Retina (tissue), 1 donor: ENCODE measurements at regions not wholly inside any gene's neighbourhood (a gene's known extent, or its start where the extent isn't known, plus 50 kb on each side); places are given as distances from the start of the nearest gene placed in this dataset.

Experiments
- DNase-seq: peaks from one replicate; pipeline ENCODE4 v3.0.0-alpha.2; 2016

- DNase-seq, result no peak
Observed at GRCh38 chr2:150974864-150975263, 286.8 kb downstream of the RBM43 start.

- no peak for DNase-seq
Observed at GRCh38 chr2:150974234-150974633, 287.4 kb downstream of the RBM43 start.

DNA sequence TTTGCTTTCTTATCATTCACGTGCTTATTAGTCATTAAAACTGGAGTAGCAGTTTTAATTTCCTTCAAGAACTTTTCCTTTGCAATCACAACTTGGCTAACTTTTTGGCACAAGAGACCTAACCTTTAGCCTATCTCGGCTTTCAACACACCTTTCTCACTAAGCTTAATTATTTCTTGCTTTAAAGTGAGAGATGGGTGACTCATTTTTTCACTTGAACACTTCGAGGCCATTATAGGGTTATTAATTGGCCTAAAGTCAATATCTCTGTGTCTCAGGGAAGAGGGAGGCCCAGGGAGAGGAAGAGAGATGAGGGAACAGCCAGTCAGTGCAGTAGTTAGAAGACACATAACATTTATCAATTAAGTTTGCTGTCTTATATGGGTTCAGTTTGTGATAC is 289.8 kb downstream of the RBM43 start:
- DNase-seq, result no peak

- peak; percentile 57 for DNase-seq
Observed at GRCh38 chr2:150963336-150963735, 298.3 kb downstream of the RBM43 start.

- DNase-seq, result no peak
Observed at GRCh38 chr2:150955231-150955630, 306.4 kb downstream of the RBM43 start.

- DNase-seq, result no peak
Observed at GRCh38 chr2:150946831-150947230, 314.8 kb downstream of the RBM43 start.

GRCh38 chr2:150944315-150944714 is 317.3 kb downstream of the RBM43 start:
- no peak for DNase-seq

- no peak for DNase-seq
Observed at GRCh38 chr2:150939087-150939486, 322.6 kb downstream of the RBM43 start.

DNA sequence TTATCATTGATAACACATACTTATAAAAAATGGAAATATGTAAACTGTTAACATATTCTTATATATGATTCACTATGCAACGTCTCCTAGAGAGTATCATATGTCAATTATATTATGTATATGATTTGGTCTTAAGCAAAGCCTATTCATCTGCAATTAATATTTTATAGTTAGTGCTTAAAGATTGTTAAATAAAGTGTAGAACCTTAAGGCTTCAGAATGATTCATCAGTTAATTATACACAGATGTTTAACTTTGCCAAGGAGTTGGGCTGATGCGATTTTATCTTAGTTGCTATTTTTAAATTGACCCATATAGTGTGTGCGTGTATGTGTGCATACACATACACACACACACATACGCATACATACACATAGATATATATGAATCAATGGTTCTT is 323.1 kb downstream of the RBM43 start:
- DNase-seq, result no peak

DNA sequence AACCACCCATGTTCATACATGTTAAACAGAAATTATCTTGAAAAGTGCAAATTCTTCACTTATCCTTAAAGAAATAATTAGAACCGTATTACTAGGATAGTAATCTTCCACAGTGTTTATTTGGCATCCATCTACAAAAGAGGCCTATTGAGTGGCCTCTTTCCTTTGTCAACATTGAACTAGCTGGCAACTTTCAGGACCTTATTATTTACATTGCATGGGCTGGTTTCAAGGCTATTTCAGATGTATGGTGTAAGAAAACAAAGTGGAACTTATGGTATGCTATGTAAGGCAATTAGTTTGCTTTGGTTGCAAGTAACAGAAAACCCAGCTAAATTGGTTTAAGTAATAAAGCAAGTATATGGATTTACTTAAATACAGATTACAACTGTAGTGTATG is 324.6 kb downstream of the RBM43 start:
- no peak for DNase-seq

DNA sequence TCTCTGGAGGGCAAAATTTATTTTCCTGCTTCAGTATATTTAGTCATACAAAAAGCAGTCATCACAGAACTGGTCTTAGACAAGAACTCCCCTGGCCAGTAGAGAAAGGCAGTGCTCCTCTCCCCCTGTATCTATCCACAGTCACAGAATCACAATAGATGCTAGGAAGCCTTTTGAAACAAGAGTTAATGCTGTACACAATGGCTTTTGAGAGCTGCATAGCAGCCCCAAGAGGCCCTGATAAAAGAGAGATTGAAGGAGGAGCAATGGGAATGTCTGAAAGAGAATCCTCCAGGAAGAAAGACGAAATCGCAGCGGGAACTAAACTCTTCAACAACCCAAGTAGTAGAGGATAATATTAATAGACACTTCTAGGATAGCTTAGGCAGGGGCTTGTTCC is 330.2 kb downstream of the RBM43 start:
- DNase-seq, result no peak

DNA sequence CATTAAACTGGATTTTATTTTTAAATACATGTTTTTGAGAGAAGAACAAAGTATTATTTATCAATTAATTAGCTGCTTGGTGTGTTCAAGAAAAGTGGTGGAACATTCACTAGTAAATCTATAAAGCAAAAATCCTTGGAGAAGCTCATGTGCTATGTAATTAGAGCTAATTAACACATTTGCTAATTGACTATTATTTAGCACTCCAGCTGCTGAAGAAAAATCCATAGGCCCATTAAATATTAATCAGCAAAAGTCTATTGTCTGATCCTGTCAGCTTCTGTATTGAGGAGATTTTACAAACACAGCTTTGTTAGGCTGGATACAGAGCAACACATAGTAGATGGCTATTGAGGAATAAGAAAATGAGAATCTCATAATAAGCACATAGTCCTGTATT is 336.1 kb downstream of the RBM43 start:
- no peak for DNase-seq

DNA sequence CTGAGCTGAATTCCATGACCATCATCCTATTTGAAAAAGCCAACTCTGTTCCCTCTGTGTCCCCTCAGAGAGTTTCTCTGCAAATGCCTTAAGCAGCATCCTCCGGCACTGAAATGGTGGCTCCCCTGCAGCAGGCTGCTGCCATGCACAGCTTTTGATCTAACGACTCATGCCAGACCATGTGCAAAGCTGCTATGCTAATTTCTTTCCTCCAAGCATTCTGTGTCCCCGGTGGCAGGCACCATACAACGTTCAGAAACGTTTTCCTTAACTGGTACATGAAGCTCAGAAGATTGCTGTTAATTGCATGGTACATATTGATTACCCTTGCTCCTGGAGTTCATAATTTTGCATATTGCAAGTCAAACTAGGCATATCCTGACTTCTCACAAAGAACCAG is 336.8 kb downstream of the RBM43 start:
- peak; percentile 54 for DNase-seq

DNA sequence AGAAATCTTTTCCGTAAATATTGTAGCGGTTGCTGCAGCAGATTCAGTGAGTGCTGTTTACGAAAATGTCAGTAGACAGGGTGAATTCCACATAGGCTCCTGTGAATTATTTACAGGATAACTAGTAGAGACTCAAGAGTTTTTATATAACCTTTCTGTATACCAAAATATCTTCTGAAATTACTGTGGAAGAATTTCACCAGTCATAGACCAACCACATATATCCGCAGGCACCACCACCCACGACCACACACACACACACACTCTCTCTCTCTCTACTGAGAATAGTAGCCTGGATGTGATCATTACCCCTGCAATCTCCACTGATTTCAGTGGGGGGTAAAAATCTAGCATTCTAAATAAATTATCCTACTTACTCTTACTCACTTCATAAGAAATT is 341.8 kb downstream of the RBM43 start:
- DNase-seq, result no peak

- no peak for DNase-seq
Observed at GRCh38 chr2:150917961-150918713, 343.5 kb downstream of the RBM43 start.

DNA sequence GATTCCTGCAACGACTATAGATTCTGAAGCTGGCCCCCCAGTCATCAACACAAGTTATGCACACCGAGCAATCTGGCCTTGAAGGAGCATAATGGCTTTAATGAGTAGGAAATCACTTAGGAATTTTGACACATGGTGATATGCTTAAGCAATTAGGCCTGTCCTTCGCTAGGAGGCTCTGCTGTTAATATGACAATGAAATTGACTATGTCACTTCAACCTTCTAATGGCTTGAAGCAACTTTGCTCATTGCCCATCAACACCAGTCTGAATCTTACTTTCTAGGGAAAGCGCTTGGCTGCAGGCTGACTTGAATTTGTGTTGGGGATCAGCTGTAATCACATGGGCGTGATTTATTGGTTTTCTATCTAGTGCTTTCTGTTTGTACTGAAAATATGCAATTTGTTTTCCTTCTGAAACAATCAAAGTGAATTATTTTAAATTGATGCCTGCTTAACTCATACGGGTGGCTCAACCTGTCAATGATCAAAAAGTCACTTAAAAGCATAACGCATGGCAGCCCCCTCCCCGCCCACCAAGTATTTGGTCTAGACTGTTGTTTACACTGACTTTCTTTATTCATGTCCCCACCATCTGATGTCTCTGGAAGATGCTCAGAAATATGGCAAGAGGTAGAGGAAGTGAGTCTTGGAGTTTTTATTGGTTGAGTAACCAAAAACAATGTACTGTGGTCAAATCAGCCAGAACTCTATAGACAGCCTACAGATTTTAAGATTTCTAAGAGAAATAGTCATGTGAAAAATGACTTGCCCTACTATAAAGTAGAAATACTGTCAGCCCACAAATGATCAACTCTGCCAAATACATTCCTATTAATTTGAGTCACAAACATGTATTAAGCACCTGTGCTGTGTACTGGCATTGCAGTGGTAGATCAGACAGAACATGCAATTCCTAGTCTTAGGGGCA is 344.9 kb downstream of the RBM43 start:
- DNase-seq, result peak; percentile 38

- DNase-seq, result no peak
Observed at GRCh38 chr2:150911766-150912280, 349.8 kb downstream of the RBM43 start.

DNA sequence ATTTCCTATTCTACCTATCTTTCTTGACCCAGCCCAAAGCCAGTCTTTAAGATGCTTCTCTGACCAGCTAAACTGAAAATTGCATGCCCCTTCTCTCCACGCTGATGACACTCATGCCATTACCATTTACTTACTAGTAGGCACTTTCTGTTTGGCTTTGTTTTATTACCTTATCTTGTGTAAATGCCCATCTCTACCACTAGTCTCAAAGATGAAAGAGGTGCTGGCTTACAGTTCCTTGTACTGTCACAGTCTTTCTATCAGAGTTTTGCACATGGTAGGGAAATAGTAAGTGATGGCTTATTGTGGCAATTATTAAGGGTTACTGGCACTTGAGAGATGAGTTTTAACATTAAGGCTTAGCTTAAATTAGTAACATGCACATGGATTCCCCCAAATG is 352.1 kb downstream of the RBM43 start:
- no peak for DNase-seq

DNA sequence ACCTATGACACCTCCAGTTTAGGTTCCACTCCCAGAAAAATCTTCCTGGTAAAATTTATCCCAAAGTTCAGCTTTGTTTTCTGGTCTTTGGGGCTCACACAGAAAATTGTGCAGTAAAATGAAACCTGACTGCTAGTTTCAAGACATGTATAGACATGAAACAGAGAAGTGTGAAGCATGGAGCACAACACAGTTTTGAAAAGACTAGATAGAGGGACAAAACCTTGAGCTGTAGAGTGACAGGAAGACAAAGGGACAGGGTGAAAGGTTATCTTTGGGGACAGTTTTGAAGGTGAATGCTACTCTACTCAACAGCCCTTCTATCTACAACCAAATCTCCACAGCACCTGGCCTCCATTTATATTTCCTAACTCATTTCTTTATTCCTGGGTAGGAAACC is 352.6 kb downstream of the RBM43 start:
- no peak for DNase-seq

DNA sequence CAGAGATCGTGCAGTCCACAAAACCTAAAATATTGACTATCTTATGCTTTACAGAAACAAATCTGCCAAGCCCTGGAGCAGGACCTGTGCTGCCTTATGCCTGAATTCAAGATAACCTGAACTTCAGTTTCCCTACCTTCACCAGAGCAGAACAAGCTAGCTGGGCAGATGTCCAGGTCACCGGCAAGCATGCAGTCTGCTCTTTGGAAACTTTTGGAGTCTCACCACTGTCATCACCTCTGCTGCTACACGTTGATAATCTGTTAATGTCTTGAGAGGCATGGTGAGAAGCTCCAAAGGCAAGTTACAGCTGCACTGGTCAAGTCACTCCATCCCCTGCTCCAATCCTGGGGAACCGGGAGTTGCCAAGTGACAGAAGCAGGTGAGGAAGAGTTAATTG is 354.2 kb downstream of the RBM43 start:
- DNase-seq, result no peak

DNA sequence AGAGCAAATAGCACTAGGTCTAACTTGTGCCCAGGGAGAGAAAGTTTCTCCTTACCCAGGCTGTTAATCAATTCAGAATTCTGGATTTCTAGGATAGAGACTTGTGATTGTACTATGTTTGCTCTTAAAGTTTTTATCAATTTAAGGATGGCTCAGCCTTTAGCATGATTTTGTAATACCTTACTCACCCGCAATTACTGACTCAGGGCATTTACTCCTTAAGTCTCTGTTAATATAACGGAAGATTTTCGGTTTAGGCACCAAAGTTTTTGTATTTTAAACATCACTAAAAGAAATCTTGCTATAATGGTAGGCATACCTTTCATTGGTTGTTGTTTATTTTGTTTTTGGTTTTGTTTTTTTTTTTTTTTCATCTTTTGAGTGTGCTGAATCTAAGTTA is 358.2 kb downstream of the RBM43 start:
- no peak for DNase-seq

GRCh38 chr2:150903055-150903454 is 358.6 kb downstream of the RBM43 start:
- no peak for DNase-seq

- no peak for DNase-seq
Observed at GRCh38 chr2:150900913-150901312, 360.8 kb downstream of the RBM43 start.

- DNase-seq, result no peak
Observed at GRCh38 chr2:150895968-150896367, 365.7 kb downstream of the RBM43 start.
